RWPE1 (cell line): ENCODE measurements at regions not wholly inside any gene's neighbourhood (a gene's known extent, or its start where the extent isn't known, plus 50 kb on each side); places are given as distances from the start of the nearest gene placed in this dataset.

Experiments used
- CTCF ChIA-PET: fragments of 350-600 bp; sonication (Branson Sonifier 250); formaldehyde crosslinking; extraction: SDS; loops from one replicate; lab custom pipeline; 2021; lab: Yijun Ruan, JAX
- POLR2A ChIA-PET: fragments of 400-600 bp; formaldehyde crosslinking; extraction: SDS; loops from one replicate; lab custom pipeline; 2020; ENCODE audit warnings: antibody characterized with exemption; ENCODE audit not compliant: low non-redundant PET; lab: Yijun Ruan, JAX
- DNase-seq: peaks from one replicate; pipeline ENCODE4 v3.0.0; 2012; ENCODE audit warnings: low spot score
- H3K27ac ChIP-seq: fragments of 450-650 bp; 2 replicates; pipeline ENCODE4 v1.5.1; 2017
- TF ChIP-seq, protein P1 (sequence below): fragments of 450-650 bp; conservative IDR thresholded peaks from 2 replicates; pipeline ENCODE4 v1.5.1; 2017; ENCODE audit warnings: low read depth, mild to moderate bottlenecking

DNA sequence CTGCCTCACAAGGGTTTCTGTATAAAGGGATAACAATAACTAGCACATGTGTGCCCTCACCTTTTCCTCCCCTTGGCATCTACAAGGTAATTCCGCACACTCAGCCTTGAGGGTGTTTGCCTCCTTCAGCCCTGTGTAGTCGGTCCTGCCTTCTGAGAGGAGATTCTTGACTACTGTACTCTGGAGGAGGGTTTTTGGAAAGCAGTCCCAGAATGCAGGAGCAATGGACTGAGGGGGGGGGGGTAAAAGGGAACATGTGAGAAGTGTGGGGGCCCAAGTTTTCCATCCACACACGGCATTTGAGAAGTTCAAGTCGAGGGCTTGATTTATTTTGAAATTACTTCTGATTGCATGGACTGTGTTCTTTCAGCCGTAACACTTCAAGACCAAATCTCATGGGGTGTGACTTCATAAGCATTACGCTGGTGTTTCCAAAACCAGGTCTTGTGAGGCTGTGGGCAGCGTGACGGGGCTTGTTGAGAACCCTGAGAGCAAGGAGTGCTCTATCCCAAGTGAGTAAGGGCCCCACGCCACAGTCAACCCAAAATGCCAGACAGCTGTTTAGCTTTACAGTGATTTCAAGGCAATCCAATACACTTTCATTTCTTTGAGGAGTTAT, 198.7 kb upstream of the MEIS1 start:
- DNase-seq = no peak
- ChIA-PET POLR2A (no interaction called here), CTCF (interaction anchor here (0.5 kb wide), 1 partner anchor 145 kb away, joined by 3 read pairs; no protein-coding TSS in a partner anchor)
- TF ChIP-seq, protein P1, sequence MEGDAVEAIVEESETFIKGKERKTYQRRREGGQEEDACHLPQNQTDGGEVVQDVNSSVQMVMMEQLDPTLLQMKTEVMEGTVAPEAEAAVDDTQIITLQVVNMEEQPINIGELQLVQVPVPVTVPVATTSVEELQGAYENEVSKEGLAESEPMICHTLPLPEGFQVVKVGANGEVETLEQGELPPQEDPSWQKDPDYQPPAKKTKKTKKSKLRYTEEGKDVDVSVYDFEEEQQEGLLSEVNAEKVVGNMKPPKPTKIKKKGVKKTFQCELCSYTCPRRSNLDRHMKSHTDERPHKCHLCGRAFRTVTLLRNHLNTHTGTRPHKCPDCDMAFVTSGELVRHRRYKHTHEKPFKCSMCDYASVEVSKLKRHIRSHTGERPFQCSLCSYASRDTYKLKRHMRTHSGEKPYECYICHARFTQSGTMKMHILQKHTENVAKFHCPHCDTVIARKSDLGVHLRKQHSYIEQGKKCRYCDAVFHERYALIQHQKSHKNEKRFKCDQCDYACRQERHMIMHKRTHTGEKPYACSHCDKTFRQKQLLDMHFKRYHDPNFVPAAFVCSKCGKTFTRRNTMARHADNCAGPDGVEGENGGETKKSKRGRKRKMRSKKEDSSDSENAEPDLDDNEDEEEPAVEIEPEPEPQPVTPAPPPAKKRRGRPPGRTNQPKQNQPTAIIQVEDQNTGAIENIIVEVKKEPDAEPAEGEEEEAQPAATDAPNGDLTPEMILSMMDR = no peak
- H3K27ac ChIP-seq = no peak overlapping the region

DNA sequence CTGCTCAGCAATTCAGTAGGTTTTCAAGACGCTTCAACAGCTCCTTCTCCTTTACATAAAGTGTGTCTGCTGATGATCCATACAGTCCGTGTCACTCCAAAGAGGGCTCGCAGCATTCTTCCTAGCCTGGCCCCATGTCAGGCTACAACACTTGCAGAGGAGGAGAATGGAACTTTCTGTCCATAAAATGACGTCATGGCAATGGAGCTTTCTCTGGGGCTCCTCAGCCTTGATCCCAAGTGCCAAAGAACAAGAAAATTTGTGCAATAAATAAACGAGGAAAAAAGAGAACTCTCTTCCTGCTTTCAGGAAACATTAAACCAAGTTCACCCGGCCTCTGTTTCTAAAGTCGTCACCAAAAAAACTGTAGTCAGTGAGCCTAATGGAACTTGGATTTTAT, 199.5 kb upstream of the MEIS1 start:
- POLR2A ChIA-PET = no interaction called here
- DNase-seq = no peak
- no peak overlapping the region for H3K27ac ChIP-seq
- TF ChIP-seq, protein P1 = no peak
- CTCF ChIA-PET = interaction anchor here (0.6 kb wide), 1 partner anchor 292 kb away, joined by 3 read pairs; no protein-coding TSS in a partner anchor

DNA sequence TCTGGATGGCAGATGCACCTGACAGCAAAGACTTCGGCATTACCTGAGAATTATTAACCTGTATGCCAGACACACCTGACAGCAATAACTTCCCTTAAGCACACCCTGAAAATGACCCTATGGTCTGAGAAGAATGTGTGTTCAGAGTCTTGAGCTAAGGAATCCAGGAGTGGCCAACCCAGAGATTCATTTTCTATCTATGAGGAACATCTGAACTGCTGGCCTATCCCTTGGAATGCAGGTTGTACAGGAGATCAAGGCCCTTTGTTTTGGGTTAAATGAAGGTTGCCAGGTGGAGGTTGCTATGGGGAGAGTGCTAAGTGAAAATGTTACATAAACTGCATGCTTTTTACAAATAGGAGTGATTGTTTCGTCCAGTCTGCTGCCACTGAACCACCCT, 200.9 kb upstream of the MEIS1 start:
- DNase-seq = no peak

DNA sequence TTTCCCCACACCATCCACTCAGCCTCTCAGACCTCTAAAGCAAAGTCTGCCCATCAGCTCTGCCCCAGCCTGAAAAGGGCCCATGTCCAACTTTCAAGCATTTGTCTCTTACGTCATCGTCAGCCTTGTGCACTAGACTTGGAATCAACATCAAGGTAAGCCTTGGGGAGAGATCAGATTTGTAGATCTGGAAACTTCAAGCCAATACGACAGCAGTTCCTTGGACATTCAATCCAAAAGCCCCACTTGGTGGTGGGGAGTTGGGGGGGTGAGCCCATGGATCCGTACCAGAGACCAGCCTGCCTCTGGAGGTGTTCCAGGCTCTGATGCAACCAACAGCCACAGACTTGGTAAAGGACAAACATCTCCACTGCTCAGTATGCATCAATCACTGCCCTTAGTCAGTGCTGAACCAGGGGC, 206.8 kb upstream of the MEIS1 start:
- ChIA-PET CTCF (no interaction called here), POLR2A (no interaction called here)
- no peak for DNase-seq
- TF ChIP-seq, protein P1 = no peak
- no peak overlapping the region for H3K27ac ChIP-seq

More for the DNA sequence above, 200.9 kb upstream of the MEIS1 start:
- CTCF ChIA-PET = interaction anchor here (0.6 kb wide), 1 partner anchor 862 kb away, joined by 5 read pairs; no protein-coding TSS in a partner anchor
- POLR2A ChIA-PET = no interaction called here
- TF ChIP-seq, protein P1 = no peak
- no peak overlapping the region for H3K27ac ChIP-seq

DNA sequence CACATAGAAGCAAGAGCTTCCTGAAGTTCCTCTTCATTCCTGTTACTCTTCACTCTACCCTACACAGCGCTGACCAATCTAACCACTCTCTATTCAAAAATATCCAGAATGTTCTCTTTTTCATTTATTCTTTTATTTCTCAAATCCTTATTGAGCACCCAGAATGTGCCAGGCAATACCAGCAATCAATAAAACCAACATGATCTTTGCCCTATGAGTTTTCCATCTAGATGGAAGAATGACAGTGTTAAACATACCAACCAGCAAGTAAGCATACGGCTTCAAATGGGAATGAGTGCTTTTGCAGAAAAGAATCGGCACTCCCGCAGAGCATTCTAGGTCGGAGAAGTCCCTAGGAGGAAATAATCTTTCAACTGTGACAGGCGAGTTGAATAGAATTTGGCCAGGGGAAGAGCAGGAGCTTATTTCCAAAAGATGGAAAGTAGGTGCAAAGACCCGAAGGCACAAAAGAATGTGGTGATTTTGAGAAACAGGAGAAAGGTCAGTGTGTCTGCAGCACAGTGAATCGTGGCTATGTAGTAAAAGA, 217.8 kb upstream of the MEIS1 start:
- TF ChIP-seq, protein P1 = no peak
- no peak overlapping the region for H3K27ac ChIP-seq
- ChIA-PET POLR2A (no interaction called here), CTCF (no interaction called here)
- no peak for DNase-seq

DNA sequence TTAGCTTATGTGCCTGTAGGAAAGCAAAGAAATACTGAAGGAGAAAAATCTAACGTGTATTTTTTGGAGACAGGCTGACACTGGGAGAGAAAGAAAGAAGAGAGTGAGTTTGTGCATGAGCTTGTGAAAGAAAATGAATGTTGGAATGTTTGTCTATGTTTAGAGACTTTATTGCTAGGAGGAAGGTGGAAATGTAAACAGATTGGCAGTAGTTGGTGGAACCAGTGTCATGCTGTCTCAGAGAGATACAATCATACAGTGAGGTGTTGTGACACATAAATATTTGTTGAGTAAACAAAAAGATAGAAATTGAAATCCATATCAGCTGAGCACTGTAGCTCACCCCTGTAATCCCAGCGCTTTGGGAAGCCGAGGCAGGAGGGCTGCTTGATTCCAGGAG, 222.2 kb upstream of the MEIS1 start:
- H3K27ac ChIP-seq = no peak overlapping the region
- ChIA-PET POLR2A (no interaction called here), CTCF (interaction anchor here (0.6 to 0.7 kb wide), 2 partner anchors 55 to 143 kb away, joined by 3 read pairs; no protein-coding TSS in a partner anchor)
- DNase-seq = no peak
- TF ChIP-seq, protein P1 = no peak
